Mucosa of descending colon (tissue), 3 donors: ENCODE measurements at regions not wholly inside any gene's neighbourhood (a gene's known extent, or its start where the extent isn't known, plus 50 kb on each side); places are given as distances from the start of the nearest gene placed in this dataset.
"Not testable (repeated sequence)": the region's sequence is repeated elsewhere in the genome, so short reads cannot be mapped to it uniquely, and the experiment has no call there.

Source experiments
- ATAC-seq: fragments of 200-7000 bp; cut with Tn5 transposase; one replicate; pipeline ENCODE4 v1.9.1; 2020; ENCODE audit warnings: mild to moderate bottlenecking, moderate library complexity
- DNase-seq, 3 donors: peaks; one replicate each; pipeline ENCODE4 v3.0.0-alpha.2; 2020
- H3K36me3 ChIP-seq: fragments of 200-600 bp; one replicate; pipeline ENCODE4 v1.8.0; 2021; ENCODE audit warnings: low read depth, mild to moderate bottlenecking
- H3K4me1 ChIP-seq: fragments of 200-600 bp; one replicate; pipeline ENCODE4 v1.8.0; 2021; ENCODE audit warnings: low read depth, mild to moderate bottlenecking
- H3K4me3 ChIP-seq: fragments of 200-600 bp; one replicate; pipeline ENCODE4 v1.8.0; 2021; ENCODE audit warnings: mild to moderate bottlenecking
- H3K9me3 ChIP-seq: fragments of 200-600 bp; one replicate; pipeline ENCODE4 v1.8.0; 2021; ENCODE audit warnings: mild to moderate bottlenecking
- intact Hi-C, 2 donors: fragments of 100-400 bp; cut with DNase I in 1 of 2; cut with micrococcal nuclease in 1 of 2; formaldehyde crosslinking; loops; one replicate each; pipeline versions ENCODE4 v1.11.0 to v1.11.1; 2022; cut with DNase I, micrococcal nuclease
- donor health status: DM: no; HTN: no; CAD: no; lungs with moderate emphysema.
- donor health status: DM: no; HTN: no; CAD: no.
- donor health status: DM: no; HTN: yes; CAD: no.

DNA sequence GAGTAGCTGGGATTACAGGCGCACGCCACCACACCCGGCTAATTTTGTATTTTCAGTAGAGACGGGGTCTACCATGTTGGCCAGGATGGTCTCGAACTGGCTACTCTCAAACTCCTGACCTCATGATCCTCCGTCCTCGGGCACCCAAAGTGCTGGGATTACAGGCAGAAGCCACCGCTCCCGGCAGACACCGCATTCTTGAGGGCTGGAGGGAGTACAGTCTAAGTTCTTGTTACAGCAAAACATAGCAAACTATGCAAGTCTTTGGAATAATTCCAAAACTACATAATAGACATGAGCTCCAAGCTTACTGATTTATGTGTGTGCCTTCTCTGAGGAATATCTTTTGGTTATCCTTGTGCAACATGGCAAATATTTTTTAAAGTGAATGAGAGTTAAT lies 299.1 kb upstream of the ZNF658 start:
- ATAC-seq, H3K9me3 ChIP-seq, H3K4me1 ChIP-seq, H3K4me3 ChIP-seq, H3K36me3 ChIP-seq, intact Hi-C loops: not testable (repeated sequence)
- DNase-seq = peak in 2 of 3 donors; percentile 2 to 31

DNA sequence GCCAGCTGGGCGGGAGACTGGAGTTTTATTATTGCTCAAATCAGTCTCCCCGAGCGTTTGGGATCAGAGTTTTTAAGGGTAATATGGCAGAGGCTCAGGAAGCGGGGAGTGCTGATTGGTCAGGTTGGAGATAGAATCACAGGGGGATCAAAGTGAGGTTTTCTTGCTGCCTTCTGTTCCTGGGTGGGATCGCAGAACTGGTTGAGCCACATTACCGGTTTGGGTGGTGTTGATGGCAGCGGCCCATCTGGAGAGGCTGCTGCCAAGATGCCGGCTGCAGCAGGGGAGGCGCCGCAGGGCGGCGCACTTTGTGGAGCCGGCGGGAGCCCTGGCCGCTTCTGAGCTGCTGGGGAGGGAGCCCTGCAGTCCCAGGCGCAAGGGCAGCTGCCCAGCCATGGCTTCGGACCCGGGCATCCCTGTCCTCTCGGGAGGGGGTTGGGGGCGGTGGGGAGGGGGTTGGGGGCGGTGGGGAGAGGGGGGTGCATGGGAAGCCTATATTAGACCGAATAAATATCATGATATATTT lies 268.9 kb upstream of the ZNF658 start:
- intact Hi-C loops, ATAC-seq, H3K4me1 ChIP-seq: not testable (repeated sequence)

DNA sequence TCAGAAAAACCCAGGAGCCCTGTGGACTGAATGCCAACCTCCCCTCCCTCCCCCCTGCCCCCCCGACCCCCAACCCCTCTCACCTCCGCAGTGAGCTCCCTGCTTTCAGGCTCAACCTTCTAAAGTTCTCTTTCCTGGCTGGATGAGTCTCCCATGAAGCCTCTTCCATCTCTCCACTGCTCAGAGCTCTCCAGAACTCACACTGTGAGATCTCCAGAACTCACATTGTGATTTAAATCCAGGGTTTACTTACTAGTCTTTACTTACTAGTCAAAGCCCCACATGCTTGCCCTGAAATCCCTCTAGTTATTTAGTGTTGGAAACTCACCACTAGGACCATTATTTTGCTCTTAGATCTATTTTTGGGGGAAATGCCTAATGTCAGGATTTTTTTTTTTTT lies 252.8 kb upstream of the ZNF658 start:
- not testable (repeated sequence) for DNase-seq, ATAC-seq

More for the DNA sequence above, 268.9 kb upstream of the ZNF658 start:
- peak in 1 of 3 donors; percentile 7 for DNase-seq
- not testable (repeated sequence) for H3K9me3 ChIP-seq, H3K36me3 ChIP-seq, H3K4me3 ChIP-seq

DNA sequence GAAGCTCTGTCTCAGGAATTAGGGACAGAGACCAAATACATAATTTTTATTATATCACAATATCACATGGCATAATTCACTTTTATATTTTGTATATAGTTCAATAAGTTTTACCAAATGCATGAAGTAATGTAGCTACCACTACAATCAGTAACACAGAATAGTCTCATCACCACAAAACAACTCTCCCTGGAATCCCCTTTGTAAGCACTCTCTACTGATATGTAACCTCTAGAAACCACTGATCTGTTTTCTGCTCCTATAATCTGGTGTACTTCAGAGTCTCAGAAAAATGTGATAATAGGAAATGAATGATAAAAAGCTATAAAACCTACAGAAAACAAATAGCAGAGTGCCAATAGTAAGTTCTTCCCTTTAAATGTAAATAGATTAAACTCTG lies 210.3 kb upstream of the ZNF658 start:
- H3K9me3 ChIP-seq, intact Hi-C loops, ATAC-seq: not testable (repeated sequence)

More for the DNA sequence above, 252.8 kb upstream of the ZNF658 start:
- H3K4me1 ChIP-seq, H3K4me3 ChIP-seq, intact Hi-C loops, H3K9me3 ChIP-seq, H3K36me3 ChIP-seq: not testable (repeated sequence)

DNA sequence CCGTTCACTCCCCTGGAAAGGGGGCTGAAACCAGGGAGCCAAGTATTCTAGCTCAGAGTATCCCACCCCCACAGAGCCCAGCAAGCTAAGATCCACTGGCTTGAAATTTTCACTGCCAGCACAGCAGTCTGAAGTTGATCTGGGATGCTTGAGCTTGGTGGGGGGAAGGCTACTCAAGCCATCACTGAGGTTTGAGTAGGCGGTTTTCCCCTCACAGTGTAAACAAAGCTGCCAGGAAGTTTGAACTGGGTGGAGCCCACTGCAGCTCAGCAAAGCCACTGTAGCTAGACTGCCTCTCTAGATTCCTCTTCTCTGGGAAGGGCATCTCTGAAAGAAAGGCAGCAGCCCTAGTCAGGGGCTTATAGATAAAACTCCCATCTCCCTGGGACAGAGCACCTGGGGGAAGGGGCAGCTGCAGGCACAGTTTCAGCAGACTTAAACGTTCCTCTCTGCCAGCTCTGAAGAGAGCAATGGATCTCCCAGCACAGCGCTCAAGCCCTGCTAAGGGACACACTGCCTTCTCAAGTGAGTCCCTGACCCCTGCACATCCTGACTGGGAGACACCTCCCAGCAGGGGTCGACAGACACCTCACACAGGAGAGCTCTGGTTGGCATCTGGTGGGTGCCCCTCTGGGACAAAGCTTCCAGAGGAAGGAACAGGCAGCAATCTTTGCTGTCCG lies 204.8 kb upstream of the ZNF658 start:
- peak; percentile 57 for ATAC-seq
- DNase-seq, H3K9me3 ChIP-seq, H3K4me3 ChIP-seq, intact Hi-C loops, H3K4me1 ChIP-seq, H3K36me3 ChIP-seq: not testable (repeated sequence)

More for the DNA sequence above, 210.3 kb upstream of the ZNF658 start:
- DNase-seq, H3K4me1 ChIP-seq, H3K36me3 ChIP-seq, H3K4me3 ChIP-seq: not testable (repeated sequence)

DNA sequence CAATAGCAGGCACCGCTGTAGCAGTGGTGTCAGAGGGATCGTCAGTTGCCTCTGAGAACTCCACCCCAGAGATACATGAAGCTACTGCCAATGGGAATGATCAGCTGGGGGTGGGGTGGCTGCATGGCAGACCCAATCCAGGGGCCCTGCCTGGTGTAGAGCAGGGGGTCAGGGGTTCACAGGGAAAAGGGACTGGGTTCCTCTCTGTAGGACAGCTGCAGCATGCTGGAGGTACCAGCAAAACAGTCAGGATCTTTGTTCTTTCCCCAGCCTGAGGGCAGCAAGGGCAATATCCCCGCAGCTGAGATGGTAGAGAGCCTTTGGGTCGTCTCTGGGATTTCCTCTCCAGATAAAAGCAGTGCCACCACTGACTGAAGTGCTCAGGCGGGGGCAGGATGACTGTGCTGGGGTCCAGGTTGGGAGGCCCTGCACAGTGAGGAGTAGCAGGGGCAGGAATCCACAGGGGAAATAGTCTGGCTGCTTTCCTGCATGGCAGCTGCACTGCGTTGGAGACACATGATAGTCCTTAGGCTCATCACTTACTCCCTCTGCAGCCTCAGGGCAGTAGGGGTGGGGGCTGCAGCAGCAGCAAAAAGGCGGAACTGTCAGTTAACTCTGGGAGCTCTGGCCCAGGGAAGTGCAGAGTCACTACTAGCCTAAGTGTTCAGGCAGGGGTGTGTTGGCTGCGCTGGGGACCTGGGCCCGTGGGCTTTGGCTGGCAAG lies 203.0 kb upstream of the ZNF658 start:
- DNase-seq, H3K9me3 ChIP-seq, ATAC-seq, H3K4me1 ChIP-seq, intact Hi-C loops, H3K4me3 ChIP-seq, H3K36me3 ChIP-seq: not testable (repeated sequence)

DNA sequence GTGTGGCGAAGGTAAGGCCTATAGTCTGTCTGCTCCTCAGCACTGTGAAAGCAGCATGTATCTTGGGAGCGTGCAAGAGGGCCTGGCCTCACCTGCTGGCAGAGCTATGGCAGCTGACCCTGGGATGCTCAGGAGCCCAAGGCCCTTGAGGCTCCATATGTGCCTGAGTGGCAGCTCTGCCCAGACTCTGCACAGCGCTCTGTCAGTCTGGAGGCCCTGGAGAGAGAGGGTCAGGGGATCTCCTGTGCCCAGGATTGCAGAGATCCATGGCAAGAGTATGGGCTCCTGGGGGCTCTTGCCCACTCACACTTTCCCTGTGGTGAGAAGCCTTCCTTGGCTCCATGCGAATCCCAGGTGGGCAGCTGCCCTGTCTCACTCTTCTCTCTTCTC lies 202.5 kb upstream of the ZNF658 start:
- peak; percentile 24 for ATAC-seq
- not testable (repeated sequence) for H3K4me3 ChIP-seq

DNA sequence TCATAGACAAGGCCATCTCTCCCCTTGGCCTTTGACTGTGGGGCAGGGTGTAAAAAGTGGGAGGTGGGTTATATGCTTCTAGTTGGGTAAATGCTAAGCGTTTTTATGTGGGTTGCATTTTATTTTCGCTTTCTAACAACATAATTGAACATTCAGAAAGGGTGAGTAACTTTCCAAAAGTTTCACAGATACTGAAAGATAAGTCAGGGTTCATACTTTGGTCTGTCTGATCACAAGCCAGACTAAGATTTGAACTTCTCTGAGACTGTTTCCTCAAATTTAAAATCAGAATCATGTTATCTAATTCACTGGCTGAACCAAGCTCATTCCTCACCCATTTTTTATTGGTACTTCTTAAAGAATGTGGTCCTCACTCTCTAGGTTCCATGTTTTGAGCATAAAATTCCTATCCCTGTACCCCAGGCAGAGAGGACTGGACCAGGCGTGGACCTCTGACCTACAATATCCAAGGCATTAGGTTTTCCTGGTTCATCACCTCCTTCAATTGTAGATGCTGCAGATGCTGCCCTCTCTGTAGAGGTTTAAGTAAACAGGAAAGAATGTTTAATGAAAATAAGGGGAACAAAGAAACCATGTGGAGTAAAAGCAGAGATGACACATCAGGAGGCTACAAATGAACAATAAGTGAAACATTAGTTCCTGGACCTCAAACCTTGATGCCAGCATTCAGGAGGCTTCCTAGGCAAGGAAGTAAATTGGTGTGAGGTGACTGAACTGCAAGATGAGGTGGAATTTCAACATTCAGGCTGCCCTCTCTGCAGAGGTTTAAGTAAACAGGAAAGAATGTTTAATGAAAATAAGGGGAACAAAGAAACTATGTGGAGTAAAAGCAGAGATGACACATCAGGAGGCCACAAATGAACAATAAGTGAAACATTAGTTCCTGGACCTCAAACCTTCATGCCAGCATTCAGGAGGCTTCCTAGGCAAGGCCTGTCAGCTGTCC lies 198.8 kb upstream of the ZNF658 start:
- DNase-seq, H3K9me3 ChIP-seq, intact Hi-C loops, ATAC-seq, H3K4me3 ChIP-seq, H3K4me1 ChIP-seq, H3K36me3 ChIP-seq: not testable (repeated sequence)

More for the DNA sequence above, 202.5 kb upstream of the ZNF658 start:
- H3K9me3 ChIP-seq, H3K4me1 ChIP-seq, intact Hi-C loops, H3K36me3 ChIP-seq, DNase-seq: not testable (repeated sequence)

DNA sequence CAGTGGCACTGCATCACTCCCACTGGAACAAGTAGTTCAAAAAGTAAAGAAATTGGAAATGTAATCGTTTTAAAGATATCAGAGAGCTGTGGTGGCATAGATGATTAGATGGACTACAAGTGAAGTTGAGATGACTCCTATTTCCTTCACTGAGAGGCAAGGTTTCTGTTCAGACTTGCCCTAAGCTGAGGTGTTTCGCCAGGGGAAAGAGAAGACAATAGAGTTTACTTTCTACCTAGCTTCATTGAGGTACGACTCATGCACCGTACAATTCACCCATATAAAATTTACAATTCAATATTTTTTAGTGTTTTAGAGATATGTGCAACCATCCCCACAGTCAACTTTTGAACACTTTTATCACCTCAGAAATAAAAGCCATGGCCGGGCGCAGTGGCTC lies 189.0 kb upstream of the ZNF658 start:
- H3K36me3 ChIP-seq, intact Hi-C loops, H3K9me3 ChIP-seq, H3K4me3 ChIP-seq, H3K4me1 ChIP-seq, DNase-seq, ATAC-seq: not testable (repeated sequence)

DNA sequence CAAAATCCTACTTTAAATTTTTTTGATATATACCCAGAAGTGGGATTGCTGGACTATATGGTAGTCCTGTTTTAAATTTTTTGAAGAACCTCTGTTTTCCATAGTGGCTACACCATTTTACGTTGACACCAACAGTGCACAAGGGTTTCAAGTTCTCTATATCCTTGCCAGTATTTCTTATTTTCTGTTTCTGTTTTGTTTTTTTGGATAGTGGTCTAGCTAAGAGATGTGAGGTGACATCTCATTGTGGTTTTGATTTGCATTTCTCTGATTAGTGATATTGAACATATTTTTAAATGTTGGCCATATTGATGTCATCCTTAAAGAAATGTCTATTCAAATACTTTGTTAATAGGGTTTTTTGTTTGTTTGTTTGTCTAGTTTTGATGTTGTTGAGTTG lies 187.7 kb upstream of the ZNF658 start:
- DNase-seq, ATAC-seq, intact Hi-C loops, H3K4me1 ChIP-seq, H3K4me3 ChIP-seq, H3K36me3 ChIP-seq, H3K9me3 ChIP-seq: not testable (repeated sequence)

DNA sequence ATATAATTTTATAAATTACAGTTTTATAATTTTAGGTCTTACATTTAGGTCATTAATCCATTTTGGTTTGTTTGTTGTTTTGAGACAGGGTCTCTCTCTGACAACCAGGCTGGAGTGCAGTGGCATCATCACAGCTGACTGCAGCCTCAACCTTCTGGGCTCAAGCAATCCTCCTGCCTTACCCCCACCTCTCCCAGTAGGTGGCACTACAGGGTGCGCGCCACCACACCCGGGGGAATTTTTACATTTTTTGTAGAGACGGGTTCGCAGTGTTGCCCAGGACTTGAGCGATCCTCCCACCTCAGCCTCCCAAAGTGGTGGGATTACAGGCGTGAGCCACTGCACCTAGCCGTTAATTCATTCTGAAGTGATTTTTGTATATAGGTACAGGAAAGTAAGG lies 187.0 kb upstream of the ZNF658 start:
- H3K4me1 ChIP-seq, H3K36me3 ChIP-seq, intact Hi-C loops, H3K9me3 ChIP-seq, DNase-seq, H3K4me3 ChIP-seq: not testable (repeated sequence)
- ATAC-seq = peak; percentile 48

DNA sequence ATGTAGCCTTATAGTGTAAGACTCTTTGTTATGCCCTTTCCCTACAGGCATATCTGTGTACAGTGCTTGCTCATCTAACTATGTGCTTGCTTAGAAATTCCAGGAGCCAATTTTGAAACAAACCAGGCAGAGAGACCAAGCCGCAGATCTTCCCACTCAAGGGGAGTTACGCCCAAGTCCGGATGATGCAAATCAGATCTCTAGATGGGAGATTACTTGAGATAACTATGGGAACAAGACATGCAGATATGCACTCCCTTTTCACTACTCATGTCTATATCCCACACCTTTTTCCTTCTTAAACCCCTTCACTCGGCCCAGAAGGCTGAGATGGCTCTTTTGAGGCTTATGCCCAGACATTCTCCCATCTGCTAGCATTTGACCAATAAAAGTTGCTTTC lies 179.7 kb upstream of the ZNF658 start:
- intact Hi-C loops, H3K36me3 ChIP-seq, DNase-seq, H3K4me1 ChIP-seq, H3K4me3 ChIP-seq, ATAC-seq, H3K9me3 ChIP-seq: not testable (repeated sequence)

DNA sequence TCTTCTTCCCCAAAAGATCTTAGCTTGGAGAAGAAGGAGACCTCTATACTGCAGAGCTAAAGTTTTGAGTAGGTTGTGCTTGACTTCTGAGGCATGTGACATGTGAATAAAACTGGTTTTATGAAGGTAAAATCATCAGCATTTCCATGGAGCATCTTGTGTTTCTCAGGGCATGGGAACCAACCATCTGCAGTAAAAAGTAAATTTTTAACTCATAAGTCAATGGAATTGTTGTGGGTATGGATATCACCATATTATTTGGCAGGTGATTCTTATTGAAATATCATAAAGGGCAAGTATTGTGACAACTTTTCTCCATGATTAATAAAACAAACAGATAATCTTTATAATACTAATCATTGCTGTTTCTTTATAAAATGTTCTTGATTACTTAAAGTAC lies 173.0 kb upstream of the ZNF658 start:
- H3K4me3 ChIP-seq, H3K36me3 ChIP-seq, DNase-seq, ATAC-seq, intact Hi-C loops, H3K4me1 ChIP-seq, H3K9me3 ChIP-seq: not testable (repeated sequence)

DNA sequence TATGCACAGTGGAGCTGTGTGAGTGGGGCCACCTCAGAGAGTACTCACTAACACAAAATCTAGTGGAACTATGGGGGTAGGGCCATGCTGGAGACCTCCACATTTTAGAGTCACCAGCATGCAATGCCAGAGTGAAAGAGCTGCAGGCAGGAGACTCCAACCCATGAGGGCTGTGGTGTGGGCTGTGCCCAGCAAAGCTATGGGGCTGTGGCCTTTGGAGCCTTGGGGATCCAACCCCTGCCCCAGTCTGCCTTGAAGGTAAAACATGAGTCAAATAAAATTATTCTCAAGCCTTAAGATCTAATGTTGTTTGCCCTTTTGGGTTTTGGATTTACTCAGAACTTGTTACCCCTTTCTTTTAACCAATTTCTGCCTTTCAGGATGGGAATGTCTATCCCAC lies 163.8 kb upstream of the ZNF658 start:
- intact Hi-C loops, H3K4me3 ChIP-seq, DNase-seq, ATAC-seq, H3K36me3 ChIP-seq, H3K4me1 ChIP-seq, H3K9me3 ChIP-seq: not testable (repeated sequence)
